GM18951 (cell line): ENCODE measurements at regions not wholly inside any gene's neighbourhood (a gene's known extent, or its start where the extent isn't known, plus 50 kb on each side); places are given as distances from the start of the nearest gene placed in this dataset.

Source experiments
- POLR2A ChIP-seq: IDR thresholded peaks from 4 replicates; pipeline ENCODE4 v1.6.1; 2011; ENCODE audit warnings: mild to moderate bottlenecking; ENCODE audit not compliant: insufficient read length, insufficient read depth; ENCODE audit errors: extremely low read depth
- in situ Hi-C: fragments of 300-500 bp; cut with MboI; formaldehyde crosslinking; loops from one replicate; pipeline ENCODE4 v1.12.0; 2022; ENCODE audit warnings: low sequenced_read_pairs, mixed read lengths, inconsistent platforms; ENCODE audit not compliant: unreplicated experiment

- in situ Hi-C loops, result loop anchor here (25.0 kb wide), 1 partner anchor 214 kb away; no protein-coding TSS in a partner anchor
- no peak for TF ChIP-seq POLR2A
These were observed 50.9 kb upstream of the OSTN start for GRCh38 chr3:191148131-191148530.

- no peak for TF ChIP-seq POLR2A
- in situ Hi-C loops, result loop anchor here (25.0 kb wide), 1 partner anchor 219 kb away; no protein-coding TSS in a partner anchor
These were observed 55.8 kb upstream of the OSTN start for GRCh38 chr3:191143224-191143623.

DNA sequence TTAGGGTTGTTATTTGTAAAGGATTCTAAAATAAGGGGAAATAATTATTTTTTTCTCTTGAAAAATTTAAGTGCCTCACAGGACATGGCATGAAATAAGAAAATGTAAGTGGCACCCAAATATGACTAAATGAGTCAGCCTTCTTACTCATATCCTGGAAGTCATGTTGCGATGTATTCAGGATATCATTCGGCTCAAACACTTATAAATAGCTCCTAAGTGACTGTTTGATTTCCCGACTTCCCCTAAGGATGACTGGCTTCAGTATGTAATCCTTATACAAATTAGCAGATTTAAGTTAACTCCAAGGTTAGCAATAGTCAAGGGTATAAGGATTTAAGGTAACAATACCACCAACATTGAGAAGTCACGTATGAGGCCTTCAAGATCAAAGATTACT, 57.3 kb upstream of the OSTN start:
- no peak for TF ChIP-seq POLR2A
- in situ Hi-C loops, result loop anchor here (25.0 kb wide), 1 partner anchor 221 kb away; no protein-coding TSS in a partner anchor

DNA sequence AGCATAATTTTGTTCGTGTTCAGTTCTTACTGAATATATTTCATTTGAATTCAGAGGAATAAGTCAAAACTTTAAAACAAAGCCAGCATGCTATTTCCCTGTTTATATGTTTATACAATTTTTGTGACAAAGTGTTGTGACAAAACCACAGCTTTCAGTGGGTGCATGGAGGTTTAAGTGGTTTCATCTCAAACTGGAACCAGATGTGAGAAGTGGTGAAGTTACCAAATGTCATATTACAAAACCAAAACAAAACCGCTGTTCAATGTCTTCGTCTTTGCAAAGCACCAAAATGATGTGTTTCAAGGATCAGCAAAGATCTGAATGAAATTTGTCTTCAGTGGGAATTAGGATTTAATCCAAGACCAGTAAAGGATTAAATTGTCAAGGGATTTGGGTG, 59.3 kb upstream of the OSTN start:
- no peak for TF ChIP-seq POLR2A
- in situ Hi-C loops, result loop anchor here (25.0 kb wide), 1 partner anchor 223 kb away; no protein-coding TSS in a partner anchor

DNA sequence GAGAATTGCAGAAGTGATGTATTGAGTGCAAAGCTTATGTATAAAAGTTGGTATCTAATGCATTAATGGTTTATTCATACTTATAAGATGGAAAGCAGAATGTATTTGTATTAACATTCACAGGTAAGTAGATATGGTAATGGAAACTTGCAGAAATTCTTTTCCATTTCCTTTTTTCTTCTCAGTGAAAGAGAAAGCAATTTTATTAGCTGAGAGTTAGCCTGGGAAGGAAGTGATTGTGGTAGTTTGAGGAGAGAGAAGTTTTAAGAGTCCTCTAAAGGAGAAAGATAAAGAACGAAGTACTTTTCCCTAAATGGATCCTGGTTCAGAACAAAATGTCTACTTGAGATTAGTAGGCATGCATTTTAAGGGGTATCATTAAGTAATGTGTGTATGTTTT, 60.1 kb upstream of the OSTN start:
- no peak for TF ChIP-seq POLR2A
- in situ Hi-C loops, result loop anchor here (25.0 kb wide), 1 partner anchor 223 kb away; no protein-coding TSS in a partner anchor

DNA sequence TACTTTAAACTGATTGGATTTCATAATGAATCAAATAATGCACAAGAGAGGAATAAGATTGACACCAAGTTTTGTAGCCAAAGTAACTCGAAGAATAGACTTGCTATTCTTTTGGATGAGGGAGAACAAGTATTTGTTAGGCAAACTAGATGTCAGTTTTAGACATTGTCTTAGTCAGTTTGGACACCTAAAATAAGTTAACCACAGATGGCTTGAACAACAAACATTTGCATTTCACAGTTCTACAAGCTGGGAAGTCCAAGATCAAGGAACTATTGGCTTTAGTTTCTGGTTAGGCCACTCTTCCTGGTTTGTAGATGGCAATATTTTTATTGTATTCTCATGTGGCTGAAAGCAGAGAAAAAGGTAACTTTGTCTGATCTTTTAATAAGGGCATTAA, 61.3 kb upstream of the OSTN start:
- in situ Hi-C loops, result loop anchor here (25.0 kb wide), 1 partner anchor 225 kb away; no protein-coding TSS in a partner anchor

GRCh38 chr3:191136347-191136746, 62.7 kb upstream of the OSTN start:
- in situ Hi-C loops, result loop anchor here (25.0 kb wide), 1 partner anchor 226 kb away; no protein-coding TSS in a partner anchor
- TF ChIP-seq POLR2A, result no peak

More for the DNA sequence above, 61.3 kb upstream of the OSTN start:
- no peak for TF ChIP-seq POLR2A

DNA sequence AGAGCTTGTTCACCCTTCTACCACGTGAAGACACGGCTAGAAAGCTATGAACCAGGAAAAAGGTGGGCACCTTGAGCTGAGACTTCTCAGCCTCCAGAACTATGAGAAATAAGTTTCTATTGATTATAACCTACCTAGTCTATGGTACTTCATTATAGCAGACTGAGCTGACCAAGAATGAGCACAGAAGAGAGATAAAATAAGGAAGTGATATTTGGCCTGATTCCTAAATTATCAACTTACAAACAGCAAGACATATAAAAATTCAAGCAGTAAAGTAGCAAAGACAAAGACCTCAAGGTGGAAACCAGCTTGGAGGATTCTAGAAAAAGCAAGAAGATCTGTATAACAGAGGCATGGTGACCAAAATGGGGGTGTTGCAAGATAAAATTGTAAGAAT, 63.9 kb upstream of the OSTN start:
- in situ Hi-C loops, result loop anchor here (25.0 kb wide), 1 partner anchor 227 kb away; no protein-coding TSS in a partner anchor
- no peak for TF ChIP-seq POLR2A

DNA sequence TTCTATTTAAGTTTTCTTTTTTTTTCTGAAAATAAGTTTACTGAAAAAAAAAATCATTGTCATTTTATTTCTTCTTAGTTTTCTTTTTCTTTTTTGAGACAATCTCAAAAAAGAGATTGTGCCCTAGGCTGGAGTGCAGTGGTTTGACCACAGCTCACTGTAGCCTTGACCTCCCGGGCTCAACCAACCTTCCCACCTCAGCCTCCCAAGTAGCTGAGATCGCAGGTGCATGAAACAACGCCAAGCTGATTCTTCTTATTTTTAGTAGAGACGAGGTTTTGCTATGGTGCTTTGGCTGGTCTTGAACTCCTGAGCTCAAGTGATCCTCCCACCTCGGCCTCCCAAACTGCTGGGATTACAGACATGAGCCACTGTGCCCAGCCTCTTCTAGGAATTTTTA, 65.7 kb upstream of the OSTN start:
- TF ChIP-seq POLR2A, result no peak
- in situ Hi-C loops, result loop anchor here (25.0 kb wide), 1 partner anchor 229 kb away; no protein-coding TSS in a partner anchor

GRCh38 chr3:191131305-191131704, 67.7 kb upstream of the OSTN start:
- no peak for TF ChIP-seq POLR2A
- in situ Hi-C loops, result loop anchor here (25.0 kb wide), 1 partner anchor 231 kb away; no protein-coding TSS in a partner anchor

- in situ Hi-C loops, result loop anchor here (25.0 kb wide), 1 partner anchor 237 kb away; no protein-coding TSS in a partner anchor
These were observed 74.2 kb upstream of the OSTN start for GRCh38 chr3:191124891-191125290.

DNA sequence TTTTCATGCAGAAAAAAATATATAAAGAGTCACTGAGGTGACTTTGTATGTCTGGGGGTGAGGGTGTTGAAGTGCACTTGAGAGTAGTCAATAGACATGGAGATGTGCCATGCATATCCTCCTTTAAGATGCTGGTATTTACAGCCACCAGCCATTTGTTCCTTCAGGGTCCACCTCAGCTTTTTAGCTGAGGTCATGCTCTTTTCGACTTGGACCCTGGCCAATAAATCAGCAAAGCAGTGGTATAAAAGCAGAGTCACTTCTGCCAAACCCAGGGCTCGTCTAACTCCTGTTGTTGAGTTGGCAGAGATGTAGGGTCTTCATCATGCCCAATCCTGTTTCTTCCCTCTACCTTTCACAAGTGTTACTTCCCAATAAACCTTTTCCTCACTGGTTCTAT, 75.1 kb upstream of the OSTN start:
- in situ Hi-C loops, result no loop called here
- TF ChIP-seq POLR2A, result no peak

DNA sequence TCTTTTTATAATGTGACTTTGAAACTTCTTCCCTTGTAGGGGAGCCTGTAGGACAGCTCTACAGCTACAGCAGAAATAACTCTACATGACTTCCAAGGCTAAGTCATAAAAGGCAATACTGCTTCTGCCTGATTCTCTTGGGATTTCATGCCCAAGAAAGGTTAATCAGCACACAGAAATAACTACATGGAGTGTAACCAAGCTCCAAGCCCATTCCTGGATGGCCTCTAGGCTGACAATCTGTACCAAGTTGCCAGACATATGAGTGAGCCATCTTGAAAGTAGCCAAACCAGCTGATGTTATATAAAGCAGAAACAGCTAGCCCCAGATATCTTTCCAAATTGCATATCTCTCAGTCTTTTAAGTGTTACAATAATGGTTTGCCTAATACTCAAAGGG, 75.8 kb upstream of the OSTN start:
- no peak for TF ChIP-seq POLR2A
- in situ Hi-C loops, result no loop called here

- TF ChIP-seq POLR2A, result no peak
- in situ Hi-C loops, result no loop called here
These were observed 78.4 kb upstream of the OSTN start for GRCh38 chr3:191120447-191121298.
